Activated T-helper 9 cell treated with anti-CD3 and anti-CD28 coated beads, Interleukin-2, amount 50 U/mL, for 16 hours (primary cell): ENCODE measurements at regions not wholly inside any gene's neighbourhood (a gene's known extent, or its start where the extent isn't known, plus 50 kb on each side); places are given as distances from the start of the nearest gene placed in this dataset.

ENCODE experiments used
- DNase-seq: peaks from one replicate; pipeline ENCODE4 v3.0.0-alpha.2; 2020; ENCODE audit warnings: low read depth

GRCh38 chr13:44218501-44219240 is 155.0 kb upstream of the SERP2 start:
- no peak for DNase-seq

- no peak for DNase-seq
Measured at GRCh38 chr13:44219577-44220548, 153.8 kb upstream of the SERP2 start.

- no peak for DNase-seq
Measured at GRCh38 chr13:44220948-44221347, 152.7 kb upstream of the SERP2 start.

GRCh38 chr13:44221657-44222056 is 152.0 kb upstream of the SERP2 start:
- DNase-seq, result no peak

DNA sequence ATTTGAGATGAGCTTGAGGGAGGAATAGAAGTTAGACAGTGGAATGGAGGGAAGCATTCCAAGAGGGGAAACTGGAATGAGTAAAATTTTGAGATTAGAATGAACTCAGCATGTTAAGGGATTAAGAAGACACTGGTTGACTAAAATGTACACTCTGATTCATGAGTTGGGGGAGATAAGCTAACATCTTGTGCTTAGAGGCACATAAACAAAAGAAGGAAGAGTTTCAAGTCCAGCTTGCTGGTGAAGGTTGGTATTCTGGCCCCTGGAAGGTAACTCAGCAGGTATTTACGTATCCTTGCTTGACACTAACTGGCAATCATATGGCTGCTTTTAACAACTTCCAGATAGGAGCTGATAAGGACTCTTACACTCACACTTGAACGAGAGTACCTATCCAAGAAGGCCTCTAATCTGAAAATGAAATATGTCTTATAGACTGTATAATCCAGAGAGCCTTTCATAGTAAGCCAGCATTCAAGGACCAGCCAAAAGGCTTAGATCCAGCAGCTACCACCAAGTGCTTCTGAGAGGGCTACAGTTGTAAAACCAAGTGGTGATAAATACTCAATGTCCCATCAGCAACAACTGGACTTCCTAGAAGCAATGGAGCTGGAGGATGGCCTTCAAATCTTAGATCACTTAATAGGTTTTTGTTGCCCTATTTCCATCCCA is 149.7 kb upstream of the SERP2 start:
- DNase-seq, result no peak

DNA sequence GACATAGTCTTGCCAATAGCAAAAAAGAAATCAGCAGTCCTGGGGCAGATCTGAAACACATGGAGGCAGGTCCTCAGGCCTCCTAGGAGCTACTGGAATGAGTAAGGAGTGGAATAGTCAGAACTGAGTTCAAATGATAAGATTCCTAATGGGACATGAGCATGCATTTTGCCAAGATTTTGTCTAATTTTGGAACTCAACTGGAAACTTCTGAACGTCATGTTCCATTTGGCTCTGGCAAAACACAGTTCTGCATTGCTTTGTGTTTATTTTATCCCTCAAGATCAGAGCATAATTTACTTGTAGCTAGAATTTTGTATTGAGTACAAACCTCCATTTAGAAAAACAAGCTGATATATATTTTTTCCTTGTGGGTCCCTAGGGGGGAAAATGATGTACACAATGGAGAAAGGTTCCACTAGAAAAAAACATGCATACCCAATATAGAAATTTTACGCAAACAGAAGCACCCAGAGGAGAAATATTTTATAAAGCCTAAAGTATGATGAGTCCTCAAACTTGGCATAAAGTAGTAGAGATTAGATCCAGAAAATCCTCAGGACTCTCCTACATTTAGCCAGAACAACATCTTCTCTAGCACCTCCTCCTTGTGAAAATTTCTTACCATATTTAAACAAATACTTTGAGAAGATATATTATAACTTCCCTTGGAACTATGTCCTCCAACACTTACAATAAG is 149.0 kb upstream of the SERP2 start:
- no peak for DNase-seq

DNA sequence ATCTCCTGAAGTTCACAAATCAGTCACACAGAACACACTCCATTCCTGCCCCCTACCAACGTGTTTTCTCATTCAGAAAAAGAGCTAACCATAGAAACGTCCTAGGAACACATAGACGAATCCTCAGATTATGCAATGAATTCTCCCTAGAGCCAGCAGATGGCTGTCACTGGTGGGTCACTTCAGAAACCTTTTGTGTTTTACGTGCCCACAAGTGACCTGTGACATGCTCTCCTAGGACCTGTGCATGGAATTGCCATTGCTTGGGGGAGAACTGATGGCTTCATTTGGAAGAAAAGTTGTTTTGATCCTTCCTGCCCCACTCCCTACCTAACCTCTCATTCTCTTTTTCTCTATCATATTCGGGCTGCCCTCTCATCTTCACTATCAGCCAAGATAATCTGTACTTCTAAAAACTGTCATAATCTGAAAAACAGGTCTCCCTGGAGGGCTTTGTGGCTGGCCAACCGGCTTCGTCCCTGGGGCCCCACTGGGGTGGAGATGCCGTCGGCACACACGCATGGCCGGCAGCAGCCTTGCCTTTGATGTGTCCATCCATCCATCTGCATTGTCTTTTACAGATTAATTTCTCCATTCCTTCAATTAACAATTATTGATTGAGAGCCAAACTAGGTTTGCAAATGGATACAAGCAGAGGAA is 144.1 kb upstream of the SERP2 start:
- no peak for DNase-seq

GRCh38 chr13:44230071-44230470 is 143.6 kb upstream of the SERP2 start:
- no peak for DNase-seq

GRCh38 chr13:44230736-44231135 is 142.9 kb upstream of the SERP2 start:
- DNase-seq, result no peak

DNA sequence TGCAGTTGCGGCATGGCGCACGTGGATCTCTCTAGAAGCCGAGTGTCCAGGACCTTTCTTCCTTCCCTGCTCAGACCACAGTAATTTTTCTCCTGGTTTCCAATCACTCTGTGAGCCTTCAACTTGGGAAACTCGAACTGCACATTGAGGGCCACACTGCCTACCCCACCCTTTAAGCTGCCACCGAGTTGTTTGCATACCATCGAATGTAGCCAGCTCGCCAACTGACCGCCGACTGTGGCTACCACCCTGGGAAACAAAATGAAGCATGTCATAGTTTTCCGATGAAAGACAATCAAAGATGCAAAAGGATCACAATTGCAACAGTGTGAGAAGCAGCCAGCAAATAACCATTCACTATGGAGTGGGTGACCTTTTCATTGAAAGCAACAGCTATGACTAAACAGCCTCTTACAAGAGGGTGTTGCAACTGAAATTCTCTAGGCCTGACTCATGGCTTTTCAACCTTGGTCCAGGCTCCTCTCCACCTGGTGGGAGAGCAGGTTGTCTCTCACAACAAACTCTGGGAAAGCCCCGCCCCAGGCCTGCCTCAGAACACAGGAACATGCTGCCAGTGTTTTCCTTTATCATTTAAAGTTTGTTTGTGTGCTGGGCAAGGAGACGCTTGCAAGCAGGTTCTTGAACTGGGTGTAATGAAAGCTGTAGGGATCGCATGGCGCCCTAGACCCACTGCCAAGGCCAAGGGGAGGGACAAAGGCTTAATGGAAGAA is 141.7 kb upstream of the SERP2 start:
- no peak for DNase-seq

DNA sequence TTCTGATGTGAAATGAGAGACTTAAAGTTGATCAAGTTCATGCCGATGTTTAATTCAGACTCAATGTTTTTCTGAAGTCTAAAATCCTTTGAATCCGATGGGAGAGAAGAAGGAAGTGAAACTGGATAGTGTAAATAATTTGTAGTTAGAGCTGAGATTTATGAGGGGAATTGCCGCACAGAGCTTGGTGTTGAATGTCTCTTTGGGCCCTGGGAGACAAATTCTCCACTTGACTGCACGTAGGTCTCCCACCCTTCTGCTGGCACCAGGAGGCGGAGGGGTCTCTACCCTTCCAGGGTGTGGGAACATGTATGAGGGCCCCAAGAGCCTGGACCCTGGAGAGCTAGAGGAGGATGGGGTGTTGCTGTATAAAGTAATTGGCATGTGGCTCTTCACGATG is 140.8 kb upstream of the SERP2 start:
- DNase-seq, result no peak

DNA sequence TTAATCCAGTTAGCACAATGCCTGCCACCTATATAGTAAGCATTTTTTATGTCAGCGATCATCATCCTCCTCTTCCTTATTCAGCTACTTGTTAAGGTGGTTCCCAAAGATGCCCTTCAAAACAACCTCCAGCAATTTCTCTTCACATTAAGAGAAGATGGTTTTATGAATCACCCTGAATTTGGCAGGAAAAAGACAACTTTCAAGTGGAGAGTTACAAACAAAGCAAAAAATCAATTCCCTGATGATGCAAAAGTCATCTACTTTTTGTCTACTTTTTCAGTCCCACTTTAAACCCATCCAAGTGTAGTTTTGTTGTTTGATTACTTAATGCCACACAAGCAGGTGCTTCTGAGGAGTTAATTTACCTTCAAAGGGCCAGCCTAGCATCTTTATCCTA is 139.1 kb upstream of the SERP2 start:
- DNase-seq, result no peak

DNA sequence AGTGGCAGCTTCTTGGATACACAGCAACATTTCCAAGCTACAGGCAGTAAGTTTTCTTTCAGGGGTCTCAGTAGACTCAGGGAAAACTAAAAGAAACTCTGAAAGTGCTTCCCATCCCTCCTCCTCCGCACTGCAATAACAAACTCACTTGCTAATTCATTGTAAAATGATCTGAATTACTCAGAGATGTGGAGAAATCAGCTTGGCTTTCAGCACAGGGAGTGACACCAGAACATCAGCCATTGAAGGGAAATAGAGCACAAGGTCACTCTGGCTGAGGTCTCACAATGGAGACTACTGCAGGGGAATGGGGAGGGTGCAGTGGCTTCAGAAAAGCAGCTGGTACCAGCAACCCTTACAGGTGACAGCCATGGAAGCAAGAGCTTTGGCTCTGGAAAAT is 137.3 kb upstream of the SERP2 start:
- DNase-seq, result no peak

DNA sequence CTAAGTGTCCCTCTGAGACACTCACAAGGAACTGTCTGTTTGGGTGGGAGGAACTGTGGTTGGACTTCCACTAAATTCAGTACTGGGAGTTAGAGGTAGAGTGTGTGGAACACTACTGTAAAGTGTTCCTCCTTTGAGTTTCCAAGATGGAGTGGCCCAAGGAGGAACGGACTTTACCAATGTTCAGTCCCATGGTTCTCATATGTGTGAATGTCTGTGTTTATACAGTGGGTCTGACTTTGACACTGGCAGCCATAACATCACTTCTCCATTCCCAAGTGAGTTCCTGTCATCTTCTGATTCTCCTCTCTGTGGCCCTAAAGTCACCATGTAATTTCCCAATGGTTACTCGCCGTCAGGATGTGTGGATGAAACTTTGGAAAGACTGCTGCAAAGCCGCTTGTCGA is 136.8 kb upstream of the SERP2 start:
- no peak for DNase-seq

DNA sequence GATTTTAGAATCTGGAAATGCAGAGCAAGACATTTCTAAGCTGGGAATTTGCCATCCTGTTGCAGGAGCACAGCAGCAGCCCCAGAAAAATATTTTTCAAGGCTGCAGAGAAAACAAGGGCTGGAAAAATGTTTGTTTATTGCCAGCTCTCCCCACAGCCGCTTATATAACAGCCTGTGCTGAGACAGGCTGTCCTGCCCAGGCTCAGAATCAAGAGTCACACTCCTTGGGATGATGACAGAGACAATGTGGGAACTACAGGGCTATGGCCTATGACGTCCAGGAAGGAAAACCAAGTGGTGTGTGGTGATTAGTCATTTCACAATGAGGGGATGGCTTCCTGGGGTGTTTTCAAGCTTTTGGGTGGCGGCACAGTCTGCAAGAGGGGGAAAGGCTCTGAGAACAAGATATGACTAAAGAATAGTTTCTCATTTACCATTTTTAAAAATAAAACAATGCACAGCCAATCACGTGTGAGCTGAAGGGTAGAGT is 136.3 kb upstream of the SERP2 start:
- DNase-seq, result no peak

GRCh38 chr13:44237881-44238421 is 135.7 kb upstream of the SERP2 start:
- DNase-seq, result no peak

DNA sequence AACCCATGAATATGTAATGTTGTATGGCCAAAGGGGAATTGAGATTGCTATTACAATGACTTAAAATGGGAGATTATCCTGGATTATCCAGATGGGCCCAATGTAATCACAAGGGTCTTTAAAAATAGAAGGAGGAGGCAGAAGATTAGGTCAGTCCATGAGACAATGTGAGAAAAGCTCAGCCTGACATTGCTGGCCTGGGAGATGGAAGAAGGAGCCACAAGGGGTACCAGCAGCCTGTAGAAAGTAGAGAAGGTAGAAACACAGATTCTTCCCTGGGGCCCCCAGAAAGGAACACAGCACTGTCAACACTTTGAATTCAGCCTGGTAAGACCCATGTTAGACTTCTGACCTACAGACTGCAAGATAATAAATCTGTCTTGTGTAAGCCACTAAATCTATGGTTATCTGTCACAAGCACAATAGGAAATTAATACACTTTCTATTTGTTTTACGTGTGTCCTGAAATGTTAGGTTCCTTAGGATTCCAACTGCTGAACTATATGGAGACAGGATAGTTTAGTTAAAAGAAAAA is 132.9 kb upstream of the SERP2 start:
- DNase-seq, result no peak

GRCh38 chr13:44241638-44242037 is 132.0 kb upstream of the SERP2 start:
- no peak for DNase-seq

DNA sequence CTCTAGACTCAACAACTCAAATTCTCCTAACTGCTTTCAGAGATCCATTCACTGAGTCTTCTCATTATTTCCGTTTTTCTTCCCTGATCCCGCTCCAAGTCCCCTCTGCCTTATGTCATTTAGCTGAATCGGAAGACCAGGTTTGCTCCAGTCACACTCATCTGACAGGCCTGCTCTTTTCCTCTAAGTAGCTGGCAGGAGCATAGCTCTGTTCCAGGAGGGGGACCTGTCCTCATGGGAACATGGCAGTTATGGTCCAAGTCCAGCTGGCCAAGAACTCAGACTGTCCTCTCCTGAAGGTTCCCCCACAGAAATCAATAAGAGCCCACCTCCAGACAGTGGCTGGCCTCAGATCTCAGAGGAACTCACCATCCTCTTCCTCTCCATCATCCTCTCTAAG is 130.9 kb upstream of the SERP2 start:
- DNase-seq, result no peak

- no peak for DNase-seq
Measured at GRCh38 chr13:44243198-44243857, 130.3 kb upstream of the SERP2 start.
